ENCODE measurements at regions not wholly inside any gene's neighbourhood (a gene's known extent, or its start where the extent isn't known, plus 50 kb on each side); places are given as distances from the start of the nearest gene placed in this dataset.

DNA sequence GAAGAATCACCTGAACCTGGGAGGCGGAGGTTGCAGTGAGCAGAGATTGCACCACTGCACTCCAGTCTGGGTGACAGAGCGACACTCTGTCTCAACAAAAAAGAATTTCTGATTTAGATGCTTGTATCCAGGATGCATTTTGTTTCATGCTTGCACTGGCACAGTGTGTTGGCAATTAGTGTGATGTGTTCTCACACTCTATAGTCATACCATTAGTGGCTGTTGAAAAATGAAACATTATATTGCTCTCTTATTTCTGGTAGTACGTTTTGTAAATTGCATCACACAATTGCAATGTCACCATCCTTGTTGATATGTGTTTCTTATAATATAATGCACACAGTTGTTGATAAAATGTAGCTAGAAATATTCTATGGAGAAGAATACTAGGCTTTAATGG is 51.3 kb upstream of the RMST start (continued):
- TF ChIP-seq, protein P1, sequence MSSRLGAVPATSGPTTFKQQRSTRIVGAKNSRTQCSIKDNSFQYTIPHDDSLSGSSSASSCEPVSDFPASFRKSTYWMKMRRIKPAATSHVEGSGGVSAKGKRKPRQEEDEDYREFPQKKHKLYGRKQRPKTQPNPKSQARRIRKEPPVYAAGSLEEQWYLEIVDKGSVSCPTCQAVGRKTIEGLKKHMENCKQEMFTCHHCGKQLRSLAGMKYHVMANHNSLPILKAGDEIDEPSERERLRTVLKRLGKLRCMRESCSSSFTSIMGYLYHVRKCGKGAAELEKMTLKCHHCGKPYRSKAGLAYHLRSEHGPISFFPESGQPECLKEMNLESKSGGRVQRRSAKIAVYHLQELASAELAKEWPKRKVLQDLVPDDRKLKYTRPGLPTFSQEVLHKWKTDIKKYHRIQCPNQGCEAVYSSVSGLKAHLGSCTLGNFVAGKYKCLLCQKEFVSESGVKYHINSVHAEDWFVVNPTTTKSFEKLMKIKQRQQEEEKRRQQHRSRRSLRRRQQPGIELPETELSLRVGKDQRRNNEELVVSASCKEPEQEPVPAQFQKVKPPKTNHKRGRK (CRISPR knock-in tag; IDR thresholded peaks at IDR 0.05; ENCODE audit: borderline replicate concordance), result no peak
- TF ChIP-seq USF2 (CRISPR knock-in tag; IDR thresholded peaks at IDR 0.05) (no peak), MXD4 (CRISPR knock-in tag; IDR thresholded peaks at IDR 0.05; ENCODE audit: borderline replicate concordance) (no peak), AR (CRISPR knock-in tag; IDR thresholded peaks at IDR 0.05) (no peak), ZNF263 (CRISPR knock-in tag; IDR thresholded peaks at IDR 0.05; ENCODE audit: low read depth) (no peak), CREB1 (CRISPR knock-in tag; IDR thresholded peaks at IDR 0.05) (no peak)
- TF ChIP-seq, protein P2, sequence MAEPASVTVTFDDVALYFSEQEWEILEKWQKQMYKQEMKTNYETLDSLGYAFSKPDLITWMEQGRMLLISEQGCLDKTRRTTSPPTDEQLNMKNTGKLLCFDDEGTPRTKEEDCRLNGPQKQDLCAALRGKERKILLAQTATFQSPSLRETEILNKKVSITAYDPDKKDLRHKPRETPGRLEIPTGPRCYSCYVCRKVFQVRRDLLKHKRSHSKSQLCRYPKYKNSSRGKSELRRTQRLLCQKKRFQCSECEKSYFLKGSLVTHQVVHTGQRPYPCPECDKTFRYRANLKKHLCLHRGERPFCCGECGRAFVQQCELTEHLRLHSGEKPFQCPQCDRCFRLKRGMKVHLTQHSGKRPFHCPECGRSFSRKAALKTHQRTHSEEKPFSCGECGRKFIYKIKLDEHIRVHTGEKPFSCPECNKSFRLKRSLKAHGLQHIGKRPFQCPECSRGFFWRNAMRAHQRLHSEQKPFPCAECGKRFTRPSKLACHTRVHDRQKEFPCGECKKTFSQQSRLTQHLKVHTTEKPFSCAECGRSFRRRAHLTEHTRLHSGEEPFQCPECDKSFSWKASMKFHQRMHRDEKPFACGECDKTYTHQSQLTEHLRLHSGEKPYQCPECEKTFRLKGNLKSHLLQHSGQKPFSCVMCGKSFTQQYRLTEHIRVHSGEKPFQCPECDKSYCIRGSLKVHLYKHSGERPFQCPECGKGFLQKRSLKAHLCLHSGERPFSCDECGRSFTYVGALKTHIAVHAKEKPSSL (CRISPR knock-in tag; conservative IDR thresholded peaks at IDR 0.05), result no peak

All from WTC11 (cell line).